Urinary bladder (tissue), 3 donors: ENCODE measurements at regions not wholly inside any gene's neighbourhood (a gene's known extent, or its start where the extent isn't known, plus 50 kb on each side); places are given as distances from the start of the nearest gene placed in this dataset.

Experiments used
- DNase-seq: peaks from one replicate; pipeline ENCODE4 v3.0.0-alpha.2; 2015; ENCODE audit errors: extremely low spot score
- H3K27ac ChIP-seq: one replicate; pipeline ENCODE4 v1.5.1; 2013; ENCODE audit warnings: low read depth, mild to moderate bottlenecking, moderate library complexity
- H3K36me3 ChIP-seq: one replicate; pipeline ENCODE4 v1.6.1; 2013; ENCODE audit warnings: mild to moderate bottlenecking, moderate library complexity; ENCODE audit not compliant: insufficient read depth
- H3K4me1 ChIP-seq: one replicate; pipeline ENCODE4 v1.6.1; 2013; ENCODE audit warnings: mild to moderate bottlenecking, moderate library complexity; ENCODE audit not compliant: insufficient read depth
- H3K4me3 ChIP-seq: one replicate; pipeline ENCODE4 v1.5.1; 2013; ENCODE audit warnings: low read depth, low read length
- WGBS: extraction: QIAGEN DNeasy Blood & Tissue Kit; methylation state at CpG from one replicate; pipeline ENCODE4 v1.1.7; 2013; 5-methylcytosine and 5-hydroxymethylcytosine counted together
- donor health status: healthy with polysubstance abuse.
- donor health status: healthy.

- Histone ChIP-seq H3K4me1 (no peaks in the 10 kb centered on the region), H3K27ac (no peak overlapping the region), H3K4me3 (no peak overlapping the region), H3K36me3 (no peaks in the 10 kb centered on the region)
- no peak for DNase-seq
- 31% methylated on average over 1 of the region's 1 CpG for WGBS
Observed at GRCh38 chr2:136257893-136258292, 139.9 kb upstream of the CXCR4 start.

- DNase-seq: no peak
- no peak overlapping the region for H3K4me3 ChIP-seq
- no peaks in the 10 kb centered on the region for H3K4me1 ChIP-seq
- no peak overlapping the region for H3K27ac ChIP-seq
- WGBS: 71% methylated on average over 9 of the region's 9 CpGs
- H3K36me3 ChIP-seq: no peaks in the 10 kb centered on the region
Observed at GRCh38 chr2:136255648-136256461, 137.9 kb upstream of the CXCR4 start.

GRCh38 chr2:136255127-136255526, 137.2 kb upstream of the CXCR4 start:
- Histone ChIP-seq H3K36me3 (no peaks in the 10 kb centered on the region), H3K27ac (no peak overlapping the region), H3K4me1 (no peaks in the 10 kb centered on the region), H3K4me3 (no peak overlapping the region)
- no peak for DNase-seq
- WGBS: 92% methylated on average over 3 of the region's 3 CpGs

- no peak overlapping the region for H3K4me3 ChIP-seq
- WGBS: 57% methylated on average over 3 of the region's 3 CpGs
Observed at GRCh38 chr2:136254681-136255080, 136.7 kb upstream of the CXCR4 start.

GRCh38 chr2:136253288-136254004, 135.5 kb upstream of the CXCR4 start:
- Histone ChIP-seq H3K4me1 (no peaks in the 10 kb centered on the region), H3K4me3 (no peak overlapping the region), H3K27ac (no peak overlapping the region), H3K36me3 (no peaks in the 10 kb centered on the region)
- WGBS: 88% methylated on average over 6 of the region's 6 CpGs
- DNase-seq: no peak

More at GRCh38 chr2:136254681-136255080, 136.7 kb upstream of the CXCR4 start:
- Histone ChIP-seq H3K27ac (no peak overlapping the region), H3K4me1 (no peaks in the 10 kb centered on the region), H3K36me3 (no peaks in the 10 kb centered on the region)
- no peak for DNase-seq

GRCh38 chr2:136251885-136252585, 134.1 kb upstream of the CXCR4 start:
- Histone ChIP-seq H3K4me1 (no peaks in the 10 kb centered on the region), H3K27ac (no peak overlapping the region), H3K4me3 (no peak overlapping the region), H3K36me3 (no peaks in the 10 kb centered on the region)
- DNase-seq: no peak
- 71% methylated on average over 5 of the region's 5 CpGs for WGBS

GRCh38 chr2:136251197-136251884, 133.4 kb upstream of the CXCR4 start:
- WGBS: 67% methylated on average over 5 of the region's 5 CpGs
- Histone ChIP-seq H3K4me1 (no peaks in the 10 kb centered on the region), H3K27ac (no peak overlapping the region), H3K36me3 (no peaks in the 10 kb centered on the region), H3K4me3 (no peak overlapping the region)
- no peak for DNase-seq

GRCh38 chr2:136250131-136250530, 132.2 kb upstream of the CXCR4 start:
- no peak for DNase-seq
- H3K36me3 ChIP-seq: no peaks in the 10 kb centered on the region
- WGBS: 93% methylated on average over 3 of the region's 3 CpGs
- H3K4me3 ChIP-seq: no peak overlapping the region
- H3K27ac ChIP-seq: no peak overlapping the region
- peaks cover 1% of the 10 kb centered on the region for H3K4me1 ChIP-seq

- Histone ChIP-seq H3K27ac (no peak overlapping the region), H3K4me1 (peaks cover 1% of the 10 kb centered on the region), H3K36me3 (no peaks in the 10 kb centered on the region), H3K4me3 (no peak overlapping the region)
- WGBS: 92% methylated on average over 2 of the region's 2 CpGs
- no peak for DNase-seq
Observed at GRCh38 chr2:136248907-136249306, 131.0 kb upstream of the CXCR4 start.

- DNase-seq: no peak
- Histone ChIP-seq H3K36me3 (no peaks in the 10 kb centered on the region), H3K4me1 (peaks cover 1% of the 10 kb centered on the region), H3K27ac (no peak overlapping the region), H3K4me3 (no peak overlapping the region)
- WGBS: 48% methylated on average over 2 of the region's 2 CpGs
Observed at GRCh38 chr2:136248242-136248641, 130.3 kb upstream of the CXCR4 start.

- Histone ChIP-seq H3K27ac (no peak overlapping the region), H3K36me3 (no peaks in the 10 kb centered on the region), H3K4me1 (peaks cover 1% of the 10 kb centered on the region), H3K4me3 (no peak overlapping the region)
- DNase-seq: no peak
- 37% methylated on average over 7 of the region's 7 CpGs for WGBS
Observed at GRCh38 chr2:136247204-136247950, 129.4 kb upstream of the CXCR4 start.

GRCh38 chr2:136246086-136246669, 128.2 kb upstream of the CXCR4 start:
- Histone ChIP-seq H3K36me3 (no peaks in the 10 kb centered on the region), H3K4me1 (peaks cover 1% of the 10 kb centered on the region), H3K27ac (no peak overlapping the region), H3K4me3 (no peak overlapping the region)
- 54% methylated on average over 15 of the region's 15 CpGs for WGBS
- no peak for DNase-seq
